Caco-2 (cell line): ENCODE measurements at regions not wholly inside any gene's neighbourhood (a gene's known extent, or its start where the extent isn't known, plus 50 kb on each side); places are given as distances from the start of the nearest gene placed in this dataset.

ENCODE experiments used
- BruUV-seq: library from RNA; stranded (reverse); fragments of 400-500 nt; replicated peaks from 2 replicates; lab custom pipeline; 2021; lab: Mats Ljungman, UMichigan
- CTCF ChIA-PET: fragments of 300-600 bp; sonication (Branson Sonifier 250); formaldehyde crosslinking; loops from one replicate; lab custom pipeline; 2022; ENCODE audit warnings: antibody characterized with exemption; lab: Charles Lee
- POLR2A ChIA-PET: fragments of 300-600 bp; sonication (Branson Sonifier 250); formaldehyde crosslinking; loops from one replicate; lab custom pipeline; 2022; ENCODE audit warnings: antibody characterized with exemption; lab: Charles Lee
- DNase-seq, 2 experiments: peaks; one replicate each; pipeline versions ENCODE4 v3.0.0 to v3.0.0-alpha.2; 2020 to 2022
- H3K27me3 ChIP-seq: replicated peaks from 2 replicates; pipeline ENCODE4 v1.6.0; 2011; ENCODE audit warnings: low read length; ENCODE audit not compliant: control insufficient read depth, insufficient read depth
- H3K36me3 ChIP-seq: 2 replicates; pipeline ENCODE4 v1.5.1; 2011; ENCODE audit warnings: low read length; ENCODE audit not compliant: control insufficient read depth, insufficient read depth
- H3K4me1 ChIP-seq: fragments of 250-450 bp; sonication (Bioruptor Pico); 2 replicates; pipeline ENCODE4 v1.5.1; 2020; ENCODE audit warnings: mild to moderate bottlenecking
- H3K4me3 ChIP-seq: 2 replicates; pipeline ENCODE4 v1.5.1; 2011; ENCODE audit warnings: low read depth, mild to moderate bottlenecking, control low read depth, low read length
- H3K9me3 ChIP-seq: fragments of 250-450 bp; sonication (Bioruptor Pico); 2 replicates; pipeline ENCODE4 v1.5.1; 2020; ENCODE audit warnings: mild to moderate bottlenecking, moderate library complexity
- H3K27ac Mint-ChIP-seq: one replicate; pipeline ENCODE4 v1.8.0; 2022; ENCODE audit warnings: mixed read lengths; ENCODE audit not compliant: unreplicated experiment
- H3K27me3 Mint-ChIP-seq: one replicate; pipeline ENCODE4 v1.8.0; 2022; ENCODE audit warnings: mixed read lengths; ENCODE audit not compliant: insufficient read depth, unreplicated experiment
- H3K36me3 Mint-ChIP-seq: one replicate; pipeline ENCODE4 v1.8.0; 2022; ENCODE audit warnings: mild to moderate bottlenecking, mixed read lengths; ENCODE audit not compliant: insufficient read depth, unreplicated experiment
- H3K4me1 Mint-ChIP-seq: one replicate; pipeline ENCODE4 v1.8.0; 2022; ENCODE audit warnings: low read depth, mixed read lengths; ENCODE audit not compliant: unreplicated experiment
- H3K4me3 Mint-ChIP-seq: one replicate; pipeline ENCODE4 v1.8.0; 2022; ENCODE audit warnings: mild to moderate bottlenecking, moderate library complexity, mixed read lengths; ENCODE audit not compliant: unreplicated experiment
- H3K9me3 Mint-ChIP-seq: one replicate; pipeline ENCODE4 v1.8.0; 2022; ENCODE audit warnings: mixed read lengths; ENCODE audit not compliant: unreplicated experiment
- intact Hi-C: fragments of 100-400 bp; cut with micrococcal nuclease; formaldehyde crosslinking; loops from one replicate; pipeline ENCODE4 v1.10.0; 2022; ENCODE audit not compliant: unreplicated experiment
- TF ChIP-seq, protein P1 (sequence below), 2 experiments: fragments of 200-600 bp in 1 of 2; IDR thresholded peaks; 1 replicate in 1 of 2; 2 replicates in 1 of 2; pipeline versions ENCODE4 v1.5.1 to v1.8.0; 2011 to 2022; ENCODE audit warnings: antibody characterized with exemption in 1 of 2, control low read depth in 1 of 2, inconsistent platforms in 1 of 2, low read depth in 1 of 2, low read length in 1 of 2, mild to moderate bottlenecking in 1 of 2, moderate library complexity in 1 of 2; ENCODE audit not compliant: insufficient read depth in 1 of 2, severe bottlenecking in 1 of 2, unreplicated experiment in 1 of 2

DNA sequence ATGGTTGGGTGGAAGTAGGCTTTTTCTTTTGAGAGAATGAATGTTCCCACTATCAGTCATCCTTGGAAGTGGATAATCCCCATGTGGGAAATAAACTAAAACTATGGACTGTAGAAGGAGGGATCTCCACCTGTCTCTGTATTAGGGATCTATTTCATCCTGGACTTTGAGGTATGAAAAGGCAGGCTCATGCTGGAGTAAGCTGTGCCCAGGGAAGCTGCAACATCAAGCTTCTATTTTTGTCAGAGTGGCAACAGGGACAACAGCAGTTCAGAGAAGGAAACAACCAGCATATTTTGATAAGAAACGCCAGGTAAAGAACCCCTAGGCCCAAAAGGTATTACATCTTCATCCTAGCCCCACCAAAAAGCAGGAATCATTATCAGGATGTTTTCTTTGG lies 122.0 kb downstream of the MDH1 start:
- Mint-ChIP-seq H3K9me3 (peaks cover 12% of the 10 kb centered on the region), H3K36me3 (peaks cover 10% of the 10 kb centered on the region), H3K4me1 (no peaks in the 10 kb centered on the region), H3K4me3 (no peak overlapping the region), H3K27ac (no peak overlapping the region), H3K27me3 (no peaks in the 10 kb centered on the region)
- Histone ChIP-seq H3K27me3 (no peaks in the 10 kb centered on the region), H3K36me3 (no peaks in the 10 kb centered on the region), H3K4me1 (no peaks in the 10 kb centered on the region), H3K4me3 (no peak overlapping the region), H3K9me3 (no peaks in the 10 kb centered on the region)
- ChIA-PET CTCF (no interaction called here), POLR2A (no interaction called here)
- intact Hi-C loops = no loop called here
- no TSS peak for BruUV-seq
- TF ChIP-seq, protein P1, sequence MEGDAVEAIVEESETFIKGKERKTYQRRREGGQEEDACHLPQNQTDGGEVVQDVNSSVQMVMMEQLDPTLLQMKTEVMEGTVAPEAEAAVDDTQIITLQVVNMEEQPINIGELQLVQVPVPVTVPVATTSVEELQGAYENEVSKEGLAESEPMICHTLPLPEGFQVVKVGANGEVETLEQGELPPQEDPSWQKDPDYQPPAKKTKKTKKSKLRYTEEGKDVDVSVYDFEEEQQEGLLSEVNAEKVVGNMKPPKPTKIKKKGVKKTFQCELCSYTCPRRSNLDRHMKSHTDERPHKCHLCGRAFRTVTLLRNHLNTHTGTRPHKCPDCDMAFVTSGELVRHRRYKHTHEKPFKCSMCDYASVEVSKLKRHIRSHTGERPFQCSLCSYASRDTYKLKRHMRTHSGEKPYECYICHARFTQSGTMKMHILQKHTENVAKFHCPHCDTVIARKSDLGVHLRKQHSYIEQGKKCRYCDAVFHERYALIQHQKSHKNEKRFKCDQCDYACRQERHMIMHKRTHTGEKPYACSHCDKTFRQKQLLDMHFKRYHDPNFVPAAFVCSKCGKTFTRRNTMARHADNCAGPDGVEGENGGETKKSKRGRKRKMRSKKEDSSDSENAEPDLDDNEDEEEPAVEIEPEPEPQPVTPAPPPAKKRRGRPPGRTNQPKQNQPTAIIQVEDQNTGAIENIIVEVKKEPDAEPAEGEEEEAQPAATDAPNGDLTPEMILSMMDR (IDR thresholded peaks at IDR 0.05; ENCODE audit: insufficient read depth in 1 of 2, low read depth in 1 of 2, low read length in 1 of 2, severe bottlenecking in 1 of 2, unreplicated experiment in 1 of 2) = no peak
- DNase-seq = no peak

DNA sequence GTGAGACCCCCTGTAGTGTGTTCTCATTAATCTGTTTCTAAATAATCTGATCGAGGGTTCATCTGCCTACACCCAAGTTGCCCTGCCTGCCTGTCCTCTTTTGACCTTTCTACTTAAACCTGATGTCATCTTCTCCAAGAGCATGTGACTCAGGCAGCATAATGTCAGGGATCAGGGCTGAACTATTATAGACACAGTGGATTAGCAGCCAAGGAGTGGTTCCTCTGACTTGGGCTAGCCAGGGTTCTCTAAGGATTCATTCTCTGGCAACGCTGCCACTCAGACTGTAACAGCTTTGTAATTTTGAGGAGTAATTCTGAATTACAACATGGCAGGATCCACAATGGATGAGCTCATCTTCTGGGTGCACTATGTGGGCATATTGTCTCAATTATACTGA lies 124.0 kb downstream of the MDH1 start:
- intact Hi-C loops = no loop called here
- ChIA-PET CTCF (no interaction called here), POLR2A (no interaction called here)
- Mint-ChIP-seq H3K27me3 (no peaks in the 10 kb centered on the region), H3K36me3 (peaks cover 18% of the 10 kb centered on the region), H3K4me1 (no peaks in the 10 kb centered on the region), H3K4me3 (no peak overlapping the region), H3K27ac (no peak overlapping the region), H3K9me3 (no peaks in the 10 kb centered on the region)
- Histone ChIP-seq H3K4me3 (no peak overlapping the region), H3K36me3 (no peaks in the 10 kb centered on the region), H3K9me3 (no peaks in the 10 kb centered on the region), H3K27me3 (no peaks in the 10 kb centered on the region), H3K4me1 (no peaks in the 10 kb centered on the region)
- TF ChIP-seq, protein P1 (IDR thresholded peaks at IDR 0.05; ENCODE audit: insufficient read depth in 1 of 2, low read depth in 1 of 2, low read length in 1 of 2, severe bottlenecking in 1 of 2, unreplicated experiment in 1 of 2) = no peak
- DNase-seq = no peak
- BruUV-seq = no TSS peak

DNA sequence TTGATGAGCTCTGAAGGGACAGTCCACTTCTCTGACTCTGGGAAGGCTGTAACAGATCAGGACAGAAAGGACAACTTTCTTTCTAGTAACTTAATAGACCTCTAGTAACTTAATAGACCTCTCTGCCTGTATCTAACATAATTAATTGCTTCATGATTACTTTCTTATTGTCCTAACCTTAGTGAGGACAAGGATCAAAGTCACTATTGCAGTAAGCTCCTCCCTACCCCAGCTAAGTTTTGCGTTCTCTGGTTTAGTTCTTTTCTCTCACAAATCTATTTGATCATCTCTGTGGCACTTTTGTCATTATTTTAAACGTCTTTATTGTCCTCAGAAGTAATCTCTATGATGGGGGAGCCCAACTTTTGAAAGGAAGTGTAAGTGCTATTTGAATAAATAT lies 125.5 kb upstream of the UGP2 start:
- ChIA-PET POLR2A (no interaction called here), CTCF (no interaction called here)
- no peak for DNase-seq
- no peak overlapping the region for H3K4me3 Mint-ChIP-seq
- no peak overlapping the region for H3K27ac Mint-ChIP-seq
- no peaks in the 10 kb centered on the region for H3K36me3 ChIP-seq
- peaks cover 12% of the 10 kb centered on the region for H3K4me1 Mint-ChIP-seq
- 0 out of 2 replicates have a peak, but pooled peaks cover 4% of the 10 kb centered on the region for H3K4me1 ChIP-seq
- BruUV-seq = no TSS peak
- no peaks in the 10 kb centered on the region for H3K9me3 Mint-ChIP-seq
- intact Hi-C loops = no loop called here
- no peaks in the 10 kb centered on the region for H3K27me3 ChIP-seq
- H3K36me3 Mint-ChIP-seq = peaks cover 10% of the 10 kb centered on the region
- no peaks in the 10 kb centered on the region for H3K9me3 ChIP-seq
- TF ChIP-seq, protein P1 (IDR thresholded peaks at IDR 0.05; ENCODE audit: insufficient read depth in 1 of 2, low read depth in 1 of 2, low read length in 1 of 2, severe bottlenecking in 1 of 2, unreplicated experiment in 1 of 2) = no peak
- H3K27me3 Mint-ChIP-seq = no peaks in the 10 kb centered on the region
- no peak overlapping the region for H3K4me3 ChIP-seq
